ENCODE measurements at regions not wholly inside any gene's neighbourhood (a gene's known extent, or its start where the extent isn't known, plus 50 kb on each side); places are given as distances from the start of the nearest gene placed in this dataset.

- TF ChIP-seq EZH2 (IDR thresholded peaks at IDR 0.05; ENCODE audit: low read length, missing control alignments): no peak
- TF ChIP-seq, protein P1, sequence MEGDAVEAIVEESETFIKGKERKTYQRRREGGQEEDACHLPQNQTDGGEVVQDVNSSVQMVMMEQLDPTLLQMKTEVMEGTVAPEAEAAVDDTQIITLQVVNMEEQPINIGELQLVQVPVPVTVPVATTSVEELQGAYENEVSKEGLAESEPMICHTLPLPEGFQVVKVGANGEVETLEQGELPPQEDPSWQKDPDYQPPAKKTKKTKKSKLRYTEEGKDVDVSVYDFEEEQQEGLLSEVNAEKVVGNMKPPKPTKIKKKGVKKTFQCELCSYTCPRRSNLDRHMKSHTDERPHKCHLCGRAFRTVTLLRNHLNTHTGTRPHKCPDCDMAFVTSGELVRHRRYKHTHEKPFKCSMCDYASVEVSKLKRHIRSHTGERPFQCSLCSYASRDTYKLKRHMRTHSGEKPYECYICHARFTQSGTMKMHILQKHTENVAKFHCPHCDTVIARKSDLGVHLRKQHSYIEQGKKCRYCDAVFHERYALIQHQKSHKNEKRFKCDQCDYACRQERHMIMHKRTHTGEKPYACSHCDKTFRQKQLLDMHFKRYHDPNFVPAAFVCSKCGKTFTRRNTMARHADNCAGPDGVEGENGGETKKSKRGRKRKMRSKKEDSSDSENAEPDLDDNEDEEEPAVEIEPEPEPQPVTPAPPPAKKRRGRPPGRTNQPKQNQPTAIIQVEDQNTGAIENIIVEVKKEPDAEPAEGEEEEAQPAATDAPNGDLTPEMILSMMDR (conservative IDR thresholded peaks at IDR 0.05 in 1 of 2, IDR thresholded peaks at IDR 0.05 in 1 of 2; ENCODE audit: low read depth in 1 of 2, low read length in 2 of 2): no peak
Observed at GRCh38 chr17:68182940-68183551, 64.8 kb upstream of the AMZ2 start.

All from fibroblast of lung (primary cell).